H1 (cell line): ENCODE measurements at regions not wholly inside any gene's neighbourhood (a gene's known extent, or its start where the extent isn't known, plus 50 kb on each side); places are given as distances from the start of the nearest gene placed in this dataset.

Source experiments
- CTCF ChIA-PET: fragments of 300-600 bp; sonication (Branson Sonifier 250); formaldehyde crosslinking; loops from one replicate; lab custom pipeline; 2021; ENCODE audit not compliant: partially characterized antibody; lab: Charles Lee
- POLR2A ChIA-PET: fragments of 300-600 bp; sonication (Branson Sonifier 250); formaldehyde crosslinking; loops from one replicate; lab custom pipeline; 2021; ENCODE audit warnings: inconsistent platforms; ENCODE audit not compliant: partially characterized antibody; lab: Charles Lee
- DNase-seq, 2 experiments: peaks; one replicate each; pipeline versions ENCODE4 v3.0.0 to v3.0.0-alpha.2; 2010 to 2022; ENCODE audit warnings: low spot score in 2 of 2, low read depth in 1 of 2, mixed read lengths in 1 of 2
- FAIRE-seq: peaks from 2 replicates; lab custom pipeline; 2011; peaks lifted over from hg19 to GRCh38; lab: Jason Lieb, UNC
- H2AFZ ChIP-seq: 2 replicates; pipeline ENCODE4 v1.8.1; 2012; ENCODE audit warnings: low read length, inconsistent platforms
- H2AK5ac ChIP-seq: 2 replicates; pipeline ENCODE4 v1.6.1; 2013; ENCODE audit warnings: low read depth, low read length
- H2BK120ac ChIP-seq: replicated peaks from 2 replicates; pipeline ENCODE3; 2013; ENCODE audit warnings: low read depth, low read length, inconsistent platforms
- H2BK12ac ChIP-seq: 2 replicates; pipeline ENCODE4 v1.6.1; 2013; ENCODE audit warnings: low read depth, low read length
- H2BK15ac ChIP-seq: 2 replicates; pipeline ENCODE4 v1.6.1; 2013; ENCODE audit warnings: low read length
- H2BK20ac ChIP-seq: 2 replicates; pipeline ENCODE4 v1.6.1; 2013; ENCODE audit warnings: low read length
- H2BK5ac ChIP-seq: 2 replicates; pipeline ENCODE4 v1.6.1; 2013; ENCODE audit warnings: low read depth, low read length
- H3K14ac ChIP-seq: 2 replicates; pipeline ENCODE4 v1.6.1; 2013; ENCODE audit warnings: inconsistent platforms; ENCODE audit not compliant: insufficient read length
- H3K18ac ChIP-seq: 2 replicates; pipeline ENCODE4 v1.6.1; 2013; ENCODE audit warnings: low read length; ENCODE audit errors: extremely low read depth
- H3K23ac ChIP-seq: 2 replicates; pipeline ENCODE4 v1.6.1; 2013; ENCODE audit warnings: inconsistent platforms; ENCODE audit not compliant: insufficient read length
- H3K23me2 ChIP-seq: 2 replicates; pipeline ENCODE4 v1.6.1; 2013; ENCODE audit warnings: low read depth, low read length
- H3K27ac ChIP-seq: 2 replicates; pipeline ENCODE4 v1.6.1; 2011; ENCODE audit warnings: low read depth, low read length, inconsistent platforms
- H3K27me3 ChIP-seq, 4 experiments: replicated peaks in 1 of 4; 1 replicate in 1 of 4; 2 replicates in 3 of 4; pipeline versions ENCODE4 v1.6.1 to v1.8.1; 2011 to 2013; ENCODE audit warnings: low read length in 3 of 4, mild to moderate bottlenecking in 3 of 4, inconsistent platforms in 2 of 4, mixed read lengths in 2 of 4, moderate library complexity in 1 of 4; ENCODE audit not compliant: control insufficient read depth in 3 of 4, insufficient read depth in 3 of 4; ENCODE audit errors: extremely low read depth in 1 of 4
- H3K36me3 ChIP-seq, 4 experiments: 2 replicates each; pipeline versions ENCODE4 v1.6.1 to v1.8.1; 2011 to 2013; ENCODE audit warnings: mild to moderate bottlenecking in 4 of 4, low read length in 3 of 4, moderate library complexity in 2 of 4, control low read depth in 1 of 4, inconsistent platforms in 1 of 4; ENCODE audit not compliant: insufficient read depth in 4 of 4, control insufficient read depth in 2 of 4
- H3K4ac ChIP-seq: replicated peaks from 2 replicates; pipeline ENCODE3; 2013; ENCODE audit warnings: low read length, low read depth, mixed read lengths, inconsistent platforms; ENCODE audit not compliant: insufficient read length
- H3K4me1 ChIP-seq, 4 experiments: replicated peaks in 1 of 4; 1 replicate in 1 of 4; 2 replicates in 3 of 4; pipeline versions ENCODE4 v1.6.1 to v1.8.1; 2011 to 2013; ENCODE audit warnings: low read length in 3 of 4, inconsistent platforms in 2 of 4, mixed read lengths in 1 of 4; ENCODE audit not compliant: insufficient read depth in 4 of 4, control insufficient read depth in 3 of 4
- H3K4me2 ChIP-seq, 2 experiments: 2 replicates each; pipeline versions ENCODE4 v1.6.1 to v1.8.1; 2011 to 2013; ENCODE audit warnings: low read depth in 2 of 2, low read length in 2 of 2, control low read depth in 1 of 2, inconsistent platforms in 1 of 2, mild to moderate bottlenecking in 1 of 2; ENCODE audit not compliant: insufficient read depth in 1 of 2
- H3K4me3 ChIP-seq, 4 experiments: fragments of 200-600, 300-600 bp in 1 of 4; sonication (generic), shearing (Covaris generic), sonication (Bioruptor Twin) in 1 of 4; 2 replicates each; pipeline versions ENCODE4 v1.5.1 to v1.8.1; 2011 to 2016; ENCODE audit warnings: low read length in 4 of 4, low read depth in 3 of 4, control low read depth in 2 of 4, inconsistent platforms in 2 of 4, mild to moderate bottlenecking in 2 of 4, mixed read lengths in 1 of 4, moderate library complexity in 1 of 4; ENCODE audit not compliant: insufficient read depth in 2 of 4; ENCODE audit errors: extremely low read depth in 1 of 4
- H3K56ac ChIP-seq: replicated peaks from 2 replicates; pipeline ENCODE3; 2013; ENCODE audit warnings: low read depth, mild to moderate bottlenecking, mixed read lengths, low read length, inconsistent platforms; ENCODE audit not compliant: insufficient read length
- H3K79me1 ChIP-seq: 2 replicates; pipeline ENCODE4 v1.6.1; 2013; ENCODE audit warnings: low read depth, low read length, control low read depth
- H3K79me2 ChIP-seq, 2 experiments: 2 replicates each; pipeline versions ENCODE4 v1.6.1 to v1.8.1; 2012 to 2013; ENCODE audit warnings: low read length in 2 of 2, mild to moderate bottlenecking in 2 of 2, inconsistent platforms in 1 of 2; ENCODE audit not compliant: insufficient read depth in 2 of 2, control insufficient read depth in 1 of 2
- H3K9ac ChIP-seq, 4 experiments: replicated peaks in 1 of 4; 1 replicate in 1 of 4; 2 replicates in 3 of 4; pipeline versions ENCODE4 v1.6.1 to v1.8.1; 2011 to 2013; ENCODE audit warnings: low read depth in 3 of 4, low read length in 3 of 4, control low read depth in 2 of 4, mild to moderate bottlenecking in 2 of 4, moderate library complexity in 2 of 4, inconsistent platforms in 1 of 4; ENCODE audit errors: extremely low read depth in 1 of 4
- H3K9me3 ChIP-seq, 2 experiments: 2 replicates each; pipeline versions ENCODE4 v1.6.1 to v1.8.1; 2012 to 2013; ENCODE audit warnings: mild to moderate bottlenecking in 2 of 2, moderate library complexity in 2 of 2, control low read depth in 1 of 2, inconsistent platforms in 1 of 2, low read depth in 1 of 2, low read length in 1 of 2, mixed read lengths in 1 of 2; ENCODE audit not compliant: insufficient read depth in 2 of 2
- H4K20me1 ChIP-seq, 2 experiments: replicated peaks in 1 of 2; 2 replicates each; pipeline versions ENCODE3 to v1.8.1; 2011 to 2013; ENCODE audit warnings: inconsistent platforms in 2 of 2, low read length in 2 of 2, mild to moderate bottlenecking in 1 of 2; ENCODE audit not compliant: insufficient read depth in 2 of 2, control insufficient read depth in 1 of 2
- H4K5ac ChIP-seq: 2 replicates; pipeline ENCODE4 v1.6.1; 2013; ENCODE audit warnings: low read length, low read depth, mixed read lengths, inconsistent platforms; ENCODE audit not compliant: insufficient read length
- H4K8ac ChIP-seq: 2 replicates; pipeline ENCODE4 v1.8.0; 2013; ENCODE audit warnings: mild to moderate bottlenecking, moderate library complexity, low read length, inconsistent platforms; ENCODE audit not compliant: insufficient read depth; ENCODE audit errors: extremely low read depth
- H4K91ac ChIP-seq: replicated peaks from 2 replicates; pipeline ENCODE3; 2013; ENCODE audit warnings: low read length, mixed read lengths, inconsistent platforms; ENCODE audit not compliant: insufficient read length
- BCL11A ChIP-seq, 2 experiments: IDR thresholded peaks; one replicate each; pipeline ENCODE4 v1.6.1; 2011; ENCODE audit warnings: low read depth in 2 of 2, low read length in 2 of 2, mild to moderate bottlenecking in 2 of 2
- CBX5 ChIP-seq: fragments of 300-800, 300-1000 bp; sonication (generic); IDR thresholded peaks from 2 replicates; pipeline ENCODE4 v1.7.1; 2016; ENCODE audit warnings: antibody characterized with exemption, low read length, low read depth
- EP300 ChIP-seq, 2 experiments: IDR thresholded peaks; 1 replicate in 1 of 2; 2 replicates in 1 of 2; pipeline ENCODE4 v1.6.1; 2011 to 2012; ENCODE audit warnings: low read depth in 2 of 2, low read length in 2 of 2, mild to moderate bottlenecking in 2 of 2, borderline replicate concordance in 1 of 2, inconsistent platforms in 1 of 2, moderate library complexity in 1 of 2
- HDAC2 ChIP-seq, 2 experiments: fragments of 300-600 bp in 1 of 2; sonication (generic) in 1 of 2; IDR thresholded peaks; 2 replicates each; pipeline ENCODE4 v1.6.1; 2011 to 2012; ENCODE audit warnings: low read depth in 2 of 2, low read length in 2 of 2, mild to moderate bottlenecking in 2 of 2, moderate library complexity in 2 of 2, borderline replicate concordance in 1 of 2, inconsistent platforms in 1 of 2
- HDAC6 ChIP-seq: IDR thresholded peaks from one replicate; pipeline ENCODE4 v1.7.1; 2012; ENCODE audit warnings: low read depth, mild to moderate bottlenecking, inconsistent platforms, low read length, moderate library complexity
- MAFK ChIP-seq: IDR thresholded peaks from 2 replicates; pipeline ENCODE4 v1.6.1; 2012; ENCODE audit warnings: low read depth, mild to moderate bottlenecking, improper control_type of control experiment, low read length
- SIRT6 ChIP-seq: IDR thresholded peaks from one replicate; pipeline ENCODE4 v1.7.1; 2012; ENCODE audit warnings: low read length, inconsistent platforms
- SIX5 ChIP-seq: IDR thresholded peaks from 2 replicates; pipeline ENCODE4 v1.6.1; 2011; ENCODE audit warnings: mild to moderate bottlenecking, low read depth, low read length
- WGBS, 2 experiments: shearing (Covaris generic) in 1 of 2; methylation state at CpG; one replicate each; pipeline versions ENCODE4 v1.1.6 to v1.1.7; 2013 to 2015; ENCODE audit warnings: low lambda C conversion rate in 2 of 2, mixed read lengths in 2 of 2, inconsistent platforms in 1 of 2, low coverage in 1 of 2, missing lambda C conversion rate in 1 of 2; ENCODE audit not compliant: insufficient replicate concordance in 2 of 2, insufficient coverage in 1 of 2, insufficient read length in 1 of 2; ENCODE audit errors: extremely low coverage in 1 of 2, missing lambda C conversion rate in 1 of 2; 5-methylcytosine and 5-hydroxymethylcytosine counted together

DNA sequence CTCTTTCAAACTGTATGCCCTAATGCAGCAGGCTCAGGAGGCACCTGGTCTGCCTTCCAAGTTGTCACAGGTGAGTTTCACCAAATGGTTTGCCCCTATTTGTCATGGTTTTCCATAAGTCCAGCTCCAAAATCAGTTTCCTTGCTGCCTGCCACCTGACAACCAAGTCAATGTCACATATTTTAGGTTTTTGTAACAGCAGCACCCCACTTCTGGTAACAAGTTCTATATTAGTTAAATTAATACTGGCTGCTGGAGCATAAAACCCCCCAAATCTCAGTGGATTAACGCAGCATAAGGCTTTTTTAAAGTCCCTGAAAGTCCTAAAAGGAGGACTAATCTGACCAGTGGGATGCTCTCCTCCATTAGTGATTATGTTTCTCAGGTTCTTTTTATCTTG is 200.7 kb downstream of the RRAGC start:
- Histone ChIP-seq H2BK20ac (no peak overlapping the region), H2BK12ac (no peak overlapping the region)
- no peak for FAIRE-seq
- no peak for TF ChIP-seq HDAC6
- no peak for TF ChIP-seq EP300 (IDR thresholded peaks at IDR 0.05; ENCODE audit: borderline replicate concordance in 1 of 2, low read depth in 2 of 2, low read length in 2 of 2)
- no peak for TF ChIP-seq SIX5
- no peak for TF ChIP-seq SIRT6
- no peak for TF ChIP-seq CBX5
- no peak for TF ChIP-seq HDAC2 (IDR thresholded peaks at IDR 0.05; ENCODE audit: borderline replicate concordance in 1 of 2, low read depth in 2 of 2, low read length in 2 of 2)
- no peak for TF ChIP-seq MAFK
- no peak for TF ChIP-seq BCL11A (IDR thresholded peaks at IDR 0.05; ENCODE audit: low read depth in 2 of 2, low read length in 2 of 2)
- TF ChIP-seq, all 59 proteins: peak for 0
- no peak overlapping the region for H3K14ac ChIP-seq
- no peak for DNase-seq
- no peaks in the 10 kb centered on the region for H4K20me1 ChIP-seq
- H4K8ac ChIP-seq = no peak overlapping the region
- no peak overlapping the region for H2AFZ ChIP-seq
- H2BK15ac ChIP-seq = no peak overlapping the region
- H3K4ac ChIP-seq = no peak overlapping the region
- H3K9me3 ChIP-seq = peaks cover 10 to 12% of the 10 kb centered on the region in 2 experiments; a peak in 3 of 4 replicates
- WGBS, 2 experiments = 89% methylated on average over 1 of the region's 1 CpG; no CpG with 5 or more reads in 1 of the 2 experiments
- H3K23ac ChIP-seq = no peak overlapping the region
- no peak overlapping the region for H3K56ac ChIP-seq
- ChIA-PET POLR2A (interaction anchor here (1.0 kb wide), 1 partner anchor 84 kb away, joined by 3 read pairs; no protein-coding TSS in a partner anchor), CTCF (no interaction called here)
- no peak overlapping the region for H2BK120ac ChIP-seq
- no peak overlapping the region for H3K18ac ChIP-seq
- H3K79me2 ChIP-seq = no peaks in the 10 kb centered on the region
- H3K27me3 ChIP-seq = no peaks in the 10 kb centered on the region; a peak in 3 of 7 replicates
- H4K5ac ChIP-seq = no peak overlapping the region
- H3K4me2 ChIP-seq = no peak overlapping the region
- no peak overlapping the region for H4K91ac ChIP-seq
- H3K79me1 ChIP-seq = no peaks in the 10 kb centered on the region
- no peak overlapping the region for H3K27ac ChIP-seq
- no peaks in the 10 kb centered on the region; the same call in 1 of the 2 replicates for H3K23me2 ChIP-seq
- H2BK5ac ChIP-seq = no peak overlapping the region
- H3K4me1 ChIP-seq = no peaks in the 10 kb centered on the region
- no peak overlapping the region for H3K4me3 ChIP-seq
- H3K36me3 ChIP-seq = no peaks in the 10 kb centered on the region
- H2AK5ac ChIP-seq = no peak overlapping the region
- no peak overlapping the region for H3K9ac ChIP-seq
